ENCODE measurements at regions not wholly inside any gene's neighbourhood (a gene's known extent, or its start where the extent isn't known, plus 50 kb on each side); places are given as distances from the start of the nearest gene placed in this dataset.

- no peak overlapping the region for H3K4me3 ChIP-seq (replicated peaks; ENCODE audit: insufficient read depth, low read length)
- no peak for TF ChIP-seq GABPA (IDR thresholded peaks at IDR 0.05; ENCODE audit: low read depth)
- TF ChIP-seq SPI1 (IDR thresholded peaks at IDR 0.05; ENCODE audit: borderline replicate concordance, low read depth): no peak
- no peak for TF ChIP-seq POLR2AphosphoS5 (IDR thresholded peaks at IDR 0.05; ENCODE audit: low read depth)
- no peak for TF ChIP-seq REST (IDR thresholded peaks at IDR 0.05; ENCODE audit: insufficient replicate concordance, low read depth)
- no peak for TF ChIP-seq CTCF (IDR thresholded peaks at IDR 0.05; ENCODE audit: insufficient read depth, low read length)
- H3K27ac ChIP-seq (replicated peaks): no peak overlapping the region
- DNase-seq (ENCODE audit: low read depth in 1 of 2, low spot score in 1 of 2): no peak
- no peaks in the 10 kb centered on the region for H3K27me3 ChIP-seq (ENCODE audit: insufficient read depth, poor library complexity, severe bottlenecking)
Measured at GRCh38 chr6:120620900-120621299, 713.4 kb downstream of the TBC1D32 start.

- no peak for TF ChIP-seq SPI1 (IDR thresholded peaks at IDR 0.05; ENCODE audit: borderline replicate concordance, low read depth)
- TF ChIP-seq GABPA (IDR thresholded peaks at IDR 0.05; ENCODE audit: low read depth): no peak
- no peak for TF ChIP-seq REST (IDR thresholded peaks at IDR 0.05; ENCODE audit: insufficient replicate concordance, low read depth)
- TF ChIP-seq CTCF (IDR thresholded peaks at IDR 0.05; ENCODE audit: insufficient read depth, low read length): no peak
- TF ChIP-seq POLR2AphosphoS5 (IDR thresholded peaks at IDR 0.05; ENCODE audit: low read depth): no peak
- no peaks in the 10 kb centered on the region for H3K27me3 ChIP-seq (ENCODE audit: insufficient read depth, poor library complexity, severe bottlenecking)
- no peak overlapping the region for H3K4me3 ChIP-seq (replicated peaks; ENCODE audit: insufficient read depth, low read length)
- no peak for DNase-seq (ENCODE audit: low read depth in 1 of 2, low spot score in 1 of 2)
- no peak overlapping the region for H3K27ac ChIP-seq (replicated peaks)
Measured at GRCh38 chr6:120615238-120615637, 719.0 kb downstream of the TBC1D32 start.

GRCh38 chr6:120614723-120615122 lies 719.6 kb downstream of the TBC1D32 start:
- Histone ChIP-seq H3K4me3 (replicated peaks; ENCODE audit: insufficient read depth, low read length) (no peak overlapping the region), H3K27ac (replicated peaks) (no peak overlapping the region), H3K27me3 (ENCODE audit: insufficient read depth, poor library complexity, severe bottlenecking) (no peaks in the 10 kb centered on the region)
- no peak for DNase-seq (ENCODE audit: low read depth in 1 of 2, low spot score in 1 of 2)
- TF ChIP-seq SPI1 (IDR thresholded peaks at IDR 0.05; ENCODE audit: borderline replicate concordance, low read depth): no peak
- no peak for TF ChIP-seq CTCF (IDR thresholded peaks at IDR 0.05; ENCODE audit: insufficient read depth, low read length)
- TF ChIP-seq POLR2AphosphoS5 (IDR thresholded peaks at IDR 0.05; ENCODE audit: low read depth): no peak

DNA sequence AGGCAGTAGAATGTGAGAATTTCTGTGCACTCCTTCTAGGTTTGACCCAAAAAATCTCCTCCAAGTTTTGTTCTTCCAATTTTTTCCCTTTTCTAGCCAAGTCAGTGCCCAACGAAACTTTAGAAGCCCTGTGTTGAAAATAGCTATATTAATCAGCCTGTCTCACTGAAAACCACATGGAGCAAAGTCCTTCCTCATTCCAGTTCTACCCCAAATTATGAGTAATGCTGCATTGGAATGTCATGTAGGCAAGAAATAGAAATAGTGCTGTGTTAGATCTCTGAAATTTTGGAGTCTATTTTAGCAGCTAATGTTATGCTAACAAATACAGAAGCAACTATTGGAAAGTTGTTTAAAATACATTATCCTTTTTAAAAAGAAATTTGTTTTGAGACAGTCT lies 725.5 kb downstream of the TBC1D32 start:
- no peak for DNase-seq (ENCODE audit: low read depth in 1 of 2, low spot score in 1 of 2)
- Histone ChIP-seq H3K27me3 (ENCODE audit: insufficient read depth, poor library complexity, severe bottlenecking) (no peaks in the 10 kb centered on the region), H3K4me3 (replicated peaks; ENCODE audit: insufficient read depth, low read length) (no peak overlapping the region), H3K27ac (replicated peaks) (no peak overlapping the region)
- TF ChIP-seq SPI1 (IDR thresholded peaks at IDR 0.05; ENCODE audit: borderline replicate concordance, low read depth) (no peak), GABPA (IDR thresholded peaks at IDR 0.05; ENCODE audit: low read depth) (no peak), POLR2AphosphoS5 (IDR thresholded peaks at IDR 0.05; ENCODE audit: low read depth) (no peak), REST (IDR thresholded peaks at IDR 0.05; ENCODE audit: insufficient replicate concordance, low read depth) (no peak), CTCF (IDR thresholded peaks at IDR 0.05; ENCODE audit: insufficient read depth, low read length) (no peak)

All from HL-60 (cell line).